ENCODE measurements at regions not wholly inside any gene's neighbourhood (a gene's known extent, or its start where the extent isn't known, plus 50 kb on each side); places are given as distances from the start of the nearest gene placed in this dataset.
"Not testable (repeated sequence)": the region's sequence is repeated elsewhere in the genome, so short reads cannot be mapped to it uniquely, and the experiment has no call there.

- not testable (repeated sequence) for DNase-seq
Measured at GRCh38 chr3:78266550-78266949, 1226.7 kb downstream of the ROBO2 start.

DNA sequence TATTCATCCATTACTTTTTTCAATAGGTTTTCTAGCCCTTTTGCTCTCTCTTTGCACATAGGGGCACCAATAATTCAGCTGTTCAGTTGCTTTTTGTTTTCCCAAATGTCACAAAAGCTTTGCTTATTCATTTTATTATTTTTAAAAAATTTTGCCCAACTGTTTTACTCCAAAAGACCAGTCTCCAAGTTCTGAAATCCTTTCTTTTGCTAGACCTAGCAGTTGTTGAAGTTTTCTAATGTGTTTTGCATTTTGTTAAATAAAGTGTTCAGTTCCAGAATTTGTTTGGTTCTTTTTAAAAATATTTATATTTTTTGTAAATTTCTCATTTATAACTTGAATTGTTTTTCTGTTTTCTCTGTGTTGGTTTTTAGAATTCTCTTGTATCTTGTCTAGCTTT is 1227.3 kb downstream of the ROBO2 start:
- DNase-seq: no peak

GRCh38 chr3:78268087-78268486 is 1228.2 kb downstream of the ROBO2 start:
- DNase-seq: no peak

DNA sequence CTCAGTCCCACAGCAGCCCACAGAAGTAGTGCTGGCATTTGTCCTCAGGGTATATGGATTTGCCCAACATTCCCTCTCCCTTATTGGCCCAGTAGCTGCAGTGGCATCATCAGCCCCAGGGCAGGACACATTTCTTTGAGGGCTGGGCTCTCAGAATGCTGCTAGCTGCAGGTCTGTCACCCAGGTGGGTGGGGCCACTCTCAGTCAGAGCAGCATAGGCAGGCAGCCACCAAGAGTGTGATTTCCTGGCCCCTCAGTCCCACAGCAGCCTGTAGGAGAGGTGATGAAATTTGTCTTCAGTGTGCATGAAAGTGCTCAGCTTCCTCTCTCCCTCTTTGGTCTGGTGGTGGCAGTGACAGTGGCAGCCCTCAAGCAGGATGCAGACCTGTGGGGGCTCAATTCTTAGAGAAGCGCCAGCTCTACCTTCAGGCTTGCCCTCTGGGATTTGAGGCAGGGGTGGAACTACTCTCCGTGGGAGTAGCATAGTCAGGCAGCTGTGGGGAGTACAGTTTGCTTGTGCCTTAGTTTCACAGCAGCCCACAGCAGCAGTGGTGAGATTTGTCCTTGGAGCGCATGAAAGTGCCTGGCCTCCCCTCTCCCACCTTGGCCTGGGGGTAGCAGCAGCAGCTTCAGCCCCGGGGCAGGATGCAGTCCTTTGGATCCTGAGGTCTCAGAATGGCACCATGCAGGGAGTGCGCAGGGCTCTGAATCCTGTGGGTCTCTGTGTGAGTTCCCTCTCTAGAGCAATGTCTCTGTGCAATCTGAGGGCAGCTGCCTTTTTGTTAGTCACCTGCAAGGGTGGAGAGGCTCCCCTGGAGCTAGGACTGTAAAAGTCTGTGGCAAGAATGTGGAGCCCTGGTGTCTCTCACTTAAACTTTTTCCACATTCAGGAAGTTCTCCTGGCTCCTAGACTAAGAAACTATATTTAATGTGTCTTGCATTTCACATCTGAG is 1229.1 kb downstream of the ROBO2 start:
- DNase-seq: no peak

GRCh38 chr3:78273326-78273725 is 1233.4 kb downstream of the ROBO2 start:
- DNase-seq: no peak

DNA sequence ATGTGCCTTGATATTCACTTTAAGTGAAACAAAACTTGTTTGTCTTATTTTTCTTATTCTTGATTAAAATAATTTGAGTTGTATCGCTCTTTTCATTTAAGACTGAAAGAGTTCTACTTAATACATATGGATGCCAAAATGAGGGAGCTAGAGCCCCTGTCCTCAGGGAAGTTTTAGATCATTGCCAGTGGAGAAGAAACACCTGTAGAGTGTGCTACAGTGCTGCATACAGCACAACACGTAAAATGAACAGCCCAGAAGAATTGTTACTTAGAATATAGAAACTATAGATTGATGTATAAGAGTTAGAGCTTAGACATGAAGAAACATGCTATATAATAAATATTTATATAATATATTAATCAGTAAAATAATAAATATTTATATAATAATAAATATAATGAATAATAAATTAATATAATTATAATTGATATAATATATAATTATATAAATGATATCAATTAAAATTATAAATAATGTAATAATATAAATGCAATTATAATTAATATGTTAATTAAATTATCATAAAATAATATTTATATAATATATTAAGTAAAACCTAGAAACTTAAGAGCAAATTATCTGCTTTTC is 1234.7 kb downstream of the ROBO2 start:
- DNase-seq: no peak

DNA sequence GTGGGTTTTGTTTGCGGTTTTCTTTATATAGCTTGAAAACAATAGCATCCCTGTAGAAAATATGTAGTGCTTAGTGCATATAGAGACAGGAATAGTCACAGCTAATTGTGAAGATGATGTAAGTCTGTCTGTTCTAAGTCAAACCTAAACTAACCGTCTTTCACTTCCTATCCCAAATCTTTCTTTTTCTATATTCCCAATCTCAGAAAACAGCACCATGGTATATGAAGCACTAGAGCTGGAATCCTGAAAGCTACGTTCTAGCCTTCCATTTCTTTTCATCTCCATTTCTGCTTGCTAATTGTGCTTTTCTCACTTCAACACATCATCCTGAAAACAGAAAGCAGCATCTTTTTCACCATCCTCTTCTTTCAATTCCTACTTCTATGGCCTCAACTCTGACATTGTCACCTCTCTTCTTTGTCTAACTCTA is 1235.5 kb downstream of the ROBO2 start:
- no peak for DNase-seq

- DNase-seq: no peak
Measured at GRCh38 chr3:78277220-78277619, 1237.3 kb downstream of the ROBO2 start.

DNA sequence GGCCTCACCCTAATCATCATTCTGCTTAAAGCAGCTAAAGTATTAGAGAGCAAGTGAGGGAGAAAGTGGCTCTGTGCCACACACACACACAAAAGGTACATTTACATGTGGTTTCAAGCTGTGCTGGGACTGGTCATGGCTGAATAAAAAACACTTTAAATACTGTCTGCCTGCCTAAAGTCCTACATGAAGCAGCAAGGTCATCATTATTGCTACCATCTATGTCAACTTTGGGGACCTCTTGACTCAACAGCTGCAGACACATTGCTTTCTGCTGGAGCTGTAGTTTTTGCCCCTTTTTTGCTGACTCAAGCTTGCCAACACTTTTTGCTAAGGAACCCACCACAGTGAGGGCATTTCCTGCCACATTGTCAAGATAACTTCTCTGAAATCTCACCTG is 1237.9 kb downstream of the ROBO2 start:
- DNase-seq: no peak

GRCh38 chr3:78279091-78279490 is 1239.2 kb downstream of the ROBO2 start:
- DNase-seq: no peak

- DNase-seq: peak; percentile 28
Measured at GRCh38 chr3:78281381-78281780, 1241.5 kb downstream of the ROBO2 start.

DNA sequence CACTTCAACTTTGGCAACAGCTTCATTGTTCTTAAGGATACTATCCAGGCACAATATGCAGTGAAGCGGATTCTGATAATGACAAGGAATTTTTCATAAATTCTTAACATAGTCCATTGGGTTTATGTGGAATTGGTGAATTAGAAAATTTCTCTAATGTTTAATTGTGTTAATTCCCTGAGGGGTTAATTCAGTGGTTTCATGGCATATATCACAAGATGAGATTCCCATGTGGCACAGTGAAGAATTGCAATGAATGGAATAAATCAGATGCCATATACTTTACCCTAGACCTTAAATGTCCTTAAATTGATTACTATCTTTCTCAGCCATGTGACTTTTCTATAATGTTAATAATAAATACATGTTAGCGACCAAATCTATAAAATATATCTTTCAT is 1244.1 kb downstream of the ROBO2 start:
- DNase-seq: no peak

DNA sequence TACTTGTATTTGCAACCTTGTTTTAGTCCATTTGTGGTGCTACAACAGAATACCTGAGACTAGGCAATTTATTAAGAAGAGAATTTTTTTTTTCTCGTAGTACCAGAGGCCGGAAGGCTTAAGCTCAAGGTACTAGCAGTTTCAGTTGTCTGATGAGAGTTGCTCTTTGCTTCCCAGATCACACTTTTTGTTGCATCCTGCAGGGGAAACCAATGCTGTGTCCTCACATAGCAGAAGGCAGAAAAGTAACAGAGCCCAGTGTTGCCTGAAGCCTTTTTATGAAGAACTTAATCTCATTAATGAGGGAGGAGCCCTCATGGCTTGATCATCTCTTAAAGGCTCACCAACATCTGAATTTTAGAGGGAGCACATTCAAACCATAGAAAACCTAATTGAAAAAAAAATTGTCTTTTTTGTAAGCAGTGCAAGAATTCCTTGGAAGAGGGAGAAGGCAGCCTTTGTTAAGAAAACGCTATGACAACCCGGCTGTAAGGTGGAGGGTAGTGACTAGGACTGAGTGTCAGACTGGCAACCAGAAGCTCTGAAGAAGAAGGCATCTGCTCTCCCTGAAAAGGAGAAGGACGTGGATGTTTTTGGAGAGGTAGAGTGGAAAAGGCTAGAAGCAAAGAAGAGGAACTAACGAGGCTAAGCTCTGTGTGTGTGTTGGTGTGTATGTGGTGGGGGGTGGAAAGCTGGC is 1245.3 kb downstream of the ROBO2 start:
- DNase-seq: no peak

GRCh38 chr3:78287085-78287484 is 1247.2 kb downstream of the ROBO2 start:
- DNase-seq: no peak

DNA sequence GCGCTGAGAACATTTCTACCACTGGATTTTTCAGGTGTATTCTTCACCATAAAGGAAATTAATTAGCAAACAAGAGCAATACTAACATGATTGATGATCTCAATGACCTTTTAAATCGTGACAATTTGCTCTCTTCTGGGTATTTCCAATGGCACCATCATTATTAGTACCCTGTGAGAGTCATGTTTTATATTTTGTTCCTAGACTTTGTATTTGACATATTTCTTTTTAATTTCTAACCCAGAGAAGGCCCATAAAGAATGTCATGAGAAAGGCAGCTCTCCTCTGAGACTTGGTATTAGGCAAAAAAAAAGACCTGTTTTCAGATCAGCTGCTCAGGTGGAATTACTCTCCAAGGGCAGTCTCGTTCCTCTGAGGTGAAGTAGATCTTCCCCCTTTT is 1253.4 kb downstream of the ROBO2 start:
- no peak for DNase-seq

- DNase-seq: no peak
Measured at GRCh38 chr3:78304115-78304514, 1264.2 kb downstream of the ROBO2 start.

GRCh38 chr3:78312851-78313250 is 1273.0 kb downstream of the ROBO2 start:
- no peak for DNase-seq

- no peak for DNase-seq
Measured at GRCh38 chr3:78313332-78313731, 1273.4 kb downstream of the ROBO2 start.

- no peak for DNase-seq
Measured at GRCh38 chr3:78314327-78314726, 1274.4 kb downstream of the ROBO2 start.

DNA sequence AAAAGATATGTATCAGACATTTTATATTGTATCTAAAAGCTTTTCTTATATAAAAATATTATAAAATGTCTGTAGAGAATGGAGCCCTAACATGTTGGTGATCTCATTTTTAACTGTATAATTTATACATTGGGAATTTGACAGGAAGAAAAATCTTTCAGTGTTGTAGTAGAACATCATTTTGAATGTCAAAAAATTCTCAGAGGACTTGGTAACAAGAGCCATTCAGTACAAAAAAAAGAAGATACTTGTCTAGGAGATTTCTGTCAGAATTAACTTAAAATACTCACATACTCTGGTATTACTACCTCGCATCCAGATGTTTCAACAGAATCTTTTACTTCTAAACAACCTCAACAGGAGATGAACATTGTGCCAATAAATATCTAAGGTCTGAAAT is 1277.9 kb downstream of the ROBO2 start:
- DNase-seq: no peak

DNA sequence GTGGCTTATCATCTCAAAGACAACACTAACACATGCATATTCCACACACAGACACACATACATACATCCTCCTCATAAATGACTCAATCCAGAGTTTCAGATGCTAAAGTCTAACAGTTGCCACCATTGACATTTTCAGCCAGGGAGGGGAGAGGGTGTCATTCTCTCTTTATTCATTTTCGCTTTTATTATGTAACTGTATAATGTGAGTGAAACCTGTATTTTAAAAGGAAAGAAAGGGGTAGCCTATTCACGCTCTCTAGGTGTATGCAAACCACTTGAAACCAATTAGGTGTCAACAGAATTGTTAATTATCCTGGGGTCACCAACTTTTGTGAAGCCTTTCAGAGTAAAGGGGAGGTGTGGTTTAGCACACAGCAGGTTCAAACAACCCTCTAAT is 1282.9 kb downstream of the ROBO2 start:
- DNase-seq: no peak

DNA sequence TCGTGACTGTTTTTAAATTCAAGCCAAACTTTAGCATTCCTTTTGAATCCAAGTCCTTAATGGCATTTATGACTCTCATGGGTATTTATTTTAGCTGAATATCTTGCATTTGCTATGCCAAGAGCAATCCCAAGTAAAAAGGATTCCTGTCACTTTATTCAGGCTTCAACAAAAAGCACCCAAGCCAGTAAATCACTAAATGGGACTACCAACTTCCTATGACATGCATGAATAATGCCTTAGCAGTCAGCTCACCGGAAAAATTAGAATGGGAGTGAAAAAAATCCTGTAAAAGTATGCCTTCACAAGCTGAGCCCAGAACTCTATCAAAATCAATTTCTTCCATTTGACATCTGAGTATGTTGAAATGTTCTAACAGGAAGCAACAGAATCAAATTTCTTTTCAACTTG is 1297.9 kb downstream of the ROBO2 start:
- DNase-seq: no peak

- no peak for DNase-seq
Measured at GRCh38 chr3:78338405-78338804, 1298.5 kb downstream of the ROBO2 start.

- no peak for DNase-seq
Measured at GRCh38 chr3:78343221-78343620, 1303.3 kb downstream of the ROBO2 start.

Measured in NCI-H524 treated with DMSO at 0.1 percent for 48 hours (cell line).